HEK293 (cell line): ENCODE measurements at regions not wholly inside any gene's neighbourhood (a gene's known extent, or its start where the extent isn't known, plus 50 kb on each side); places are given as distances from the start of the nearest gene placed in this dataset.

Source experiments
- CTCF ChIP-seq: fragments of 450-650 bp; formaldehyde crosslinking; IDR thresholded peaks from 2 replicates; pipeline ENCODE4 v1.5.1; 2016; ENCODE audit warnings: missing biosample characterization, missing genetic modification characterization
- MZF1 ChIP-seq: fragments of 450-650 bp; formaldehyde crosslinking; IDR thresholded peaks from 2 replicates; pipeline ENCODE4 v1.5.1; 2017; ENCODE audit warnings: missing biosample characterization, missing genetic modification characterization, borderline replicate concordance
- PRDM10 ChIP-seq: fragments of 450-650 bp; formaldehyde crosslinking; IDR thresholded peaks from 2 replicates; pipeline ENCODE4 v1.5.1; 2016; ENCODE audit warnings: missing biosample characterization, missing genetic modification characterization
- SALL2 ChIP-seq: fragments of 450-650 bp; formaldehyde crosslinking; IDR thresholded peaks from 2 replicates; pipeline ENCODE4 v1.5.0; 2017; ENCODE audit warnings: missing biosample characterization, mild to moderate bottlenecking, missing genetic modification characterization, borderline replicate concordance
- YY1 ChIP-seq: fragments of 450-650 bp; formaldehyde crosslinking; IDR thresholded peaks from 2 replicates; pipeline ENCODE4 v1.5.1; 2018; ENCODE audit warnings: missing biosample characterization, missing genetic modification characterization
- ZBTB21 ChIP-seq: fragments of 450-650 bp; formaldehyde crosslinking; IDR thresholded peaks from 2 replicates; pipeline ENCODE4 v1.5.1; 2017; ENCODE audit warnings: missing biosample characterization, missing genetic modification characterization
- ZBTB44 ChIP-seq: fragments of 450-650 bp; IDR thresholded peaks from 2 replicates; pipeline ENCODE4 v1.5.1; 2018; ENCODE audit warnings: missing biosample characterization, mild to moderate bottlenecking, missing genetic modification characterization
- ZFP41 ChIP-seq: fragments of 450-650 bp; formaldehyde crosslinking; IDR thresholded peaks from 2 replicates; pipeline ENCODE4 v1.5.1; 2016; ENCODE audit warnings: missing biosample characterization, missing genetic modification characterization, borderline replicate concordance
- ZNF133 ChIP-seq: fragments of 450-650 bp; formaldehyde crosslinking; IDR thresholded peaks from 2 replicates; pipeline ENCODE4 v1.5.1; 2016; ENCODE audit warnings: missing biosample characterization, missing genetic modification characterization
- ZNF223 ChIP-seq: fragments of 450-650 bp; formaldehyde crosslinking; IDR thresholded peaks from 2 replicates; pipeline ENCODE4 v1.5.1; 2016; ENCODE audit warnings: missing biosample characterization, missing genetic modification characterization
- ZNF423 ChIP-seq: fragments of 450-650 bp; formaldehyde crosslinking; IDR thresholded peaks from 2 replicates; pipeline ENCODE4 v1.5.1; 2016; ENCODE audit warnings: missing biosample characterization, missing genetic modification characterization
- ZNF529 ChIP-seq: fragments of 450-650 bp; formaldehyde crosslinking; IDR thresholded peaks from 2 replicates; pipeline ENCODE4 v1.5.1; 2017; ENCODE audit warnings: missing genetic modification characterization, missing biosample characterization; ENCODE audit not compliant: insufficient replicate concordance
- TF ChIP-seq, protein P1 (sequence below): fragments of 450-650 bp; formaldehyde crosslinking; IDR thresholded peaks from 2 replicates; pipeline ENCODE4 v1.5.1; 2016; ENCODE audit warnings: missing biosample characterization, missing genetic modification characterization

DNA sequence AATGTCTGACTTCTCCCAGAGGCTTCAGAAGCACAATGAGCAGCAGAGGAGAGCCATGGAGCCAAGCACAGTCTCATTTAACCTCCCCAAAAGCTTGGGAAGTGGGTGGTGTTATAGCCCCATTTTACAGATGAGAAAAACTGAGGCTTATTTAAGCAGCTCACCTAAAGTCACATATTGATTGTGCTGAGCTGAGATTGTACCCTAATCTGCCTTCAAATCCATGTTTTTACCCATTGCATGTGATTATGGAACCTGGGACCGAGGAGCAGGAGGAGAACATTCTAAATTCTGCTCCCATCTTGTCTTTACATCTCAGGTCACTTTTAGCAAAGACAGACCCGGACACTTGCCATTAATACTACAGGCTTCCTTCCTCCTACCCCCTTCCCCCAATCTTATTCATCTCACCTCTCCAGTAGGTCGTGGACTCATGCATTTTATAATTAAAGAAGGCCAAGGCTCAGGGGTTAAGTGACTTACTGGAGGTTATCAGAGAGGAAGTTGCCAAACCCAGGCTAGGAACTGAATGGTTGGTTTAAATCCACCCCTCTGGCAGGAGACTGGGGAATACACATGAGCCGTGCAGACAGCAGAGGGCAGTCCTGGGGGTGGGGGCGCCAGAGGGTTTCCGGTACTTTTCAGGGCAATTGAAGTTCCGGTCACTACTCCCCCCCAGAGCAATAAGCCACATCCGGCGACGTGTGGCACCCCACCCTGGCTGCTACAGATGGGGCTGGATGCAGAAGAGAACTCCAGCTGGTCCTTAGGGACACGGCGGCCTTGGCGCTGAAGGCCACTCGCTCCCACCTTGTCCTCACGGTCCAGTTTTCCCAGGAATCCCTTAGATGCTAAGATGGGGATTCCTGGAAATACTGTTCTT is 51.0 kb upstream of the IL17B start:
- TF ChIP-seq ZNF529 (tag by site-specific recombination) (no peak), YY1 (tag by site-specific recombination) (no peak), MZF1 (no peak), PRDM10 (tag by site-specific recombination) (no peak), CTCF (tag by site-specific recombination) (peak; percentile 23; the same call in 1 of the 2 replicates), ZNF423 (tag by site-specific recombination) (no peak), ZNF223 (tag by site-specific recombination) (no peak), ZBTB21 (tag by site-specific recombination) (no peak), ZFP41 (no peak), ZNF133 (tag by site-specific recombination) (no peak), ZBTB44 (tag by site-specific recombination) (no peak), SALL2 (tag by site-specific recombination) (no peak)
- TF ChIP-seq, protein P1, sequence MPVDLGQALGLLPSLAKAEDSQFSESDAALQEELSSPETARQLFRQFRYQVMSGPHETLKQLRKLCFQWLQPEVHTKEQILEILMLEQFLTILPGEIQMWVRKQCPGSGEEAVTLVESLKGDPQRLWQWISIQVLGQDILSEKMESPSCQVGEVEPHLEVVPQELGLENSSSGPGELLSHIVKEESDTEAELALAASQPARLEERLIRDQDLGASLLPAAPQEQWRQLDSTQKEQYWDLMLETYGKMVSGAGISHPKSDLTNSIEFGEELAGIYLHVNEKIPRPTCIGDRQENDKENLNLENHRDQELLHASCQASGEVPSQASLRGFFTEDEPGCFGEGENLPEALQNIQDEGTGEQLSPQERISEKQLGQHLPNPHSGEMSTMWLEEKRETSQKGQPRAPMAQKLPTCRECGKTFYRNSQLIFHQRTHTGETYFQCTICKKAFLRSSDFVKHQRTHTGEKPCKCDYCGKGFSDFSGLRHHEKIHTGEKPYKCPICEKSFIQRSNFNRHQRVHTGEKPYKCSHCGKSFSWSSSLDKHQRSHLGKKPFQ (tag by site-specific recombination): no peak
